ENCODE measurements at regions not wholly inside any gene's neighbourhood (a gene's known extent, or its start where the extent isn't known, plus 50 kb on each side); places are given as distances from the start of the nearest gene placed in this dataset.
"Not testable (repeated sequence)": the region's sequence is repeated elsewhere in the genome, so short reads cannot be mapped to it uniquely, and the experiment has no call there.

DNA sequence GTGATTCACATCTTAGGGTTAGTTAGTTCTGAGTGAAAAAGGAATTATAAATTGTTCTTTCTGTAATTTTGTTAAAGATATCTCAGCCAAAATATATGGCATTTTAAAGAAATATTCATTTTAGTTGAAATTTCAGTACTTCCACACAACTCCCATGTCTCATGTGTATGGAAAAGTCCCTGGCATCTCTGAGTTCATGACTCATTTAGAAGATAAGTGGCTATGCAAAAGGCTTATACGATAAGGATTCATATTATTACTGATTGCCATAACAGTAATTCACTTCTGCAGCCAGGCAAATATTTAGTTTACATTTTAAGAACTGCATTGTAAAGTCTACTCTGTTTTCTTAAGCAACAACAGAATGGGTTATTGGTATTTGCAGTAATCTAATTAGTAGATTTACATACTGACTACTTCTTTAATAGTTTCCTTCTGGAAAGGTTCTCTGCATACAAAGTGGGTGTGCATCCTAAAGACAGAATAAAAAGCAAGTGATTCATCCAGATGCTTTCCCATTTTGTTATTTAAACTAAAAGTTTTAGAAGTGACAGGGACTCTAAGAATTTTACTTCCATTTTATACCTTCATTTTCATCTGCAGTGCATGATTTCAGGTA lies 682.4 kb upstream of the PABPC4L start:
- no peak for DNase-seq (ENCODE audit: low spot score)

DNA sequence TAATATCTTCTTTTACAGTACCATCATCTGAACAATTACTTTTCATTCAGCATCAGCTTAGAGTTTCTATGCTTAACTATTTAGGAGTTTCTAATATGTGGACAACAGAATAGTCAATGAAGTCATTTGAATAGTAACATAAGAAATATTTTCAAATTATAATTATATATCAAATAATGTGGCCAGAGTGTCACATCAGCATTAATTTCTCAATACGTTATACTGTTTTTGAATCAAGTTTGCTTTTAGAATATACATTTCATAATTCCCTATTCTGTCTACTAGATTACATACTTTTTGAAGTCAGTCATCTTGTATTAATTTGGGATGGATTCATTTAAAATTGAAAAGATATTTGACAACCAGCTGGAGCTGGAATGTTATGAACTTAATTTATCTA lies 677.4 kb upstream of the PABPC4L start:
- no peak for DNase-seq (ENCODE audit: low spot score)

DNA sequence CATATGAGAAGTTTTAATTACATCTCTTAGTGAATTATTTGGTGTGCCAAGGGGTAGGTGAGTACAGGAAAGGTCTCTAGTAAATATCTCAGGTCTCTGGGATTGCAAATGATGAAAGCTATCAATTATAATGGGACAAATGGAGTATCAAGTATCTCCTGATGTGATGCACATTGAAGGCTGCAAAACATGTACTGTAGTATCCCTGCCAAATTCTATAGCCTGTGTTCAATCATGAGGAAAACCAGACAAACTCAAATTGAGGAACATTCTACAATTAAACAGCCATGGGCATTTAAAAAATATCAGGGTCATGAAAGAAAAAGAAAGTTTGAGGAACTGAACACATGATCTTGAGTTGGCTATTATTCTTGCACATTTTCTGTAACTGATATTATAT lies 665.4 kb upstream of the PABPC4L start:
- no peak for DNase-seq (ENCODE audit: low spot score)

DNA sequence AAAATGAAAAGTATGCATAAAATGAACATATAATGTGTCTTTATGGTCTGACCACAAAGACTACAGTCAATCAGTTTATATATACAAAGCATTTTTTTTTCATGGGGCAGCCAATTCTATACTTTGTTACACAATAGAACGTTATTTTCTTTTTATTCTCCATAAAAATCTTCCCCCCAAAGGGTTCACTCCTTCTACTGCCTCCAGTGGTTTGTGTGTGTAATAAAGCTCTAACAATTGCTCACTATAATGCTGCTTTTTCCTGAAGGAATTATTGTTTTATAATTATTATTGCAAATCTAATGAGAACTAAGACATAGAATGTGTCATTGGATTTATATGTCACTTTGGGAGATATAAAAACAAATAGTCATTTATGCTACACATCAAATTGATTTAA lies 664.1 kb upstream of the PABPC4L start:
- DNase-seq (ENCODE audit: low spot score), result no peak

DNA sequence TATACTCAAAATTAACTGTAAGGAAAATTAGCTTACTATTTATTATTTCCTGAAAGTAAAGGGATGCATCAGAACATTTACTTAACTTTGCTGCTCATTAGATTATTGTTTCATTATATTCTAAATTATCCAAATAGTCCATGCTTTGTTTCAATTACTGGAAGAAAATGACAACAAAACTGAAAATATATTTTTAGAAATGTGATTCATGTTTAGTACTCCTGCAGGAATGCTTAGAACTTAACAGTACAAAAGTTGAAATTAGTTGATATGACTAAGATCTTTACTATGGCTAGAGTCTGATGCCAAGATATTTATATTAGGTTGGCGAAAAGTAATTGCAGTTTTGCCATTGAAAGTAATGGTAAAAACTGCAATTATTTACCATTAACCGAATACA lies 660.5 kb upstream of the PABPC4L start:
- no peak for DNase-seq (ENCODE audit: low spot score)

DNA sequence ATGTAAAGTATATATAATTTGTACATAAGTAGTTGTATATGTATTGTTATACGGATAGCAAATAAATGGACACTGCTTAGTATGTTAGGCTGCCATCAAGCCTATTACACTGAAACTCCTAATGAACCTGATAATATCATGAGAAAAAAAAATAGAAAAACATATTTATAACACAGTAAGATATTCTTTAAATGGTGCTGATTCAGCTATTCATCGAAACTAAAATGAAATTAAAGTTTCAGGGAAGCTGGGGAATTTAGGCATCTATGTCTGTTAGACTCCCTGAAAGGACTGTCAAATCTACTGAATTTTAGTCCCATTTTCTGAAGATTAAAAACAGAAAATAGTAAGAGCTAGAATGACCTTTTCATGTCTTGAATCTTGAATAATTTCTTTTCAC lies 647.1 kb upstream of the PABPC4L start:
- DNase-seq (ENCODE audit: low spot score), result no peak

DNA sequence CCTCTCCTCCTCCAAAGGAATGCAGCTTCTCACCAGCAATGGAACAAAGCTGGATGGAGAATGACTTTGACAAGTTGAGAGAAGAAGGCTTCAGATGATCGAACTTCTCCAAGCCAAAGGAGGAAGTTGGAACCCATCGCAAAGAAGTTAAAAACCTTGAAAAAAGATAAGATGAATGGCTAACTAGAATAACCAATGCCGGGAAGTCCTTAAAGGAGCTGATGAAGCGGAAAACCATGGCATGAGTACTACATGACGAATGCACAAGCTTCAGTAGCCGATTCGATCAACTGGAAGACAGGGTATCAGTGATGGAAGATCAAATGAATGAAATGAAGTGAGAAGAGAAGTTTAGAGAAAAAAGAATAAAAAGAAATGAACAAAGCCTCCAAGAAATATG lies 629.2 kb upstream of the PABPC4L start:
- not testable (repeated sequence) for DNase-seq (ENCODE audit: low spot score)

DNA sequence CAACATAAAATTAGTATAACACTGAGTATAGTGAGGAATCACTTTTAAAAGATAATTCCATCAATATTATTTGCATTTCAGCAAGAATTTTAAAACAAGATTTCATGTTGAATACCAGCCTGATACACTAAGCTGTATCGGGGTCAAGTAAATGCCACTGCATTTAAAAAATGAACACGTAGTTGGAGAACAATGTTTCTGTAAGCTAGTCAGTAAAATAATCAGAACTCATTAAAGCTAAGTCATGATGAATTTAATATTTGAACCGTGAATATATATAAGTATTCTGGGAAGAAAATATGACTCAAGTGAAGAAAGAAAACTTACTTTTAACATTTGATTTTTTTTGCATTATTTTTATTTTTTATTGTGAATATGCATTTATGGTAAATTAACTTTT lies 611.0 kb upstream of the PABPC4L start:
- no peak for DNase-seq (ENCODE audit: low spot score)

DNA sequence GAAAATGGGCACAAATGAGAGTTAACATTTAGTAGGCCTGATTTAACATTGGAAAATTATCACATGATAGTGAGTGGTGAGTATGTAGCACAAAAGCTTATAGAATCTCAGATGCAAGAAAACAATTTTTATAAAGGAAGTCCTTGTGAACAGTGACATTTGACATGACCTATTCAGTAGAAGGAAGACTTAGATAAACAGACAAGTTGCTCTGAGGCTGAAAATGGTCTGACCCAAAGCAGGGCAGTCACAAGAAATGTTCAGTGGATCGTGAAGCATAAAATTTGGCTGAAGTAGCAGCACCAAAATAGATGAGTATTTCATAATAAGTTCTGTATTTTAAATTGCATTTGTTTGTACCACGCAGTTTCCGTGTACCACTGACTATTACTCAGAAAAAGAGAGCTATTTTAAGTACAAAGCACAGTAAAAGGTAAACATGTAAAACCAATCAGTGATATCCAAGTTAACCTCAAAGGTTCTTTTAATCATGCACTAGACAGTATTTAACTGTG lies 605.7 kb upstream of the PABPC4L start:
- DNase-seq (ENCODE audit: low spot score), result peak; percentile 6

DNA sequence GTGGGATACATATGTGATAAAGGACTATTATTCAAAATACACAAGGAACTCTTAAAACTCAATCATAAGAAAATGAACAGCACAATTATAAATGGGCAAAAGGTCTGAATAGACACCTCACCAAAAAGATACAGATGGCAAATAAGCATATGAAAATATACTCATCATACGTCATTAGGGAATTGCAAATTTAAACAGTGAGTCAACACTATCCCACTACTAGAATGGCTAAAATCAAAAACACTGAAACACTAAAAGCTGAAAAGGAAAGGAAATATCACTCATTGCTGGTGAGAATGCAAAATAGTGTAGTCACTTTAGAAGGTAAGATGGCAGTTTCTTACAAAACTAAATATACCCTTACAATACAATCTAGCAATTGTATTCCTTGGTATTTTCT lies 597.0 kb upstream of the PABPC4L start:
- no peak for DNase-seq (ENCODE audit: low spot score)

DNA sequence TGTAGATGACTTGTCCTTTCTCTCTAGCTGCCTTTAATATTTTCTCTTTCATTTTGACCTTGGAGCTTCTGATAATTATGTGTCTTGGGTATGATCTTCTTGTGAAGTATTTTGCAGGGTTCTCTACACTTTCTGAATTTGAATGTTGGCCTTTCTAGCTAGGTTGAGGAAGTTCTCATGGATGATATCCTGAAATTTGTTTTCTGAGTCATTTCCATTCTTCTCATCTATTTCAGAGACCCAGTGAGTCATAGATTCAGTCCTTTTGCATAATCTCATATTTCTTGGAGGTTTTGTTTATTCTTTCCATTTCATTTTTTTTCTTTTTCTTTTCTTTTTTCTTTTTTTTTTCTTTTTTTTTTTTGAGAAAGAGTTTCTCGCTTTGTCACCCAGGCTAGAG lies 585.7 kb upstream of the PABPC4L start:
- DNase-seq (ENCODE audit: low spot score), result no peak

DNA sequence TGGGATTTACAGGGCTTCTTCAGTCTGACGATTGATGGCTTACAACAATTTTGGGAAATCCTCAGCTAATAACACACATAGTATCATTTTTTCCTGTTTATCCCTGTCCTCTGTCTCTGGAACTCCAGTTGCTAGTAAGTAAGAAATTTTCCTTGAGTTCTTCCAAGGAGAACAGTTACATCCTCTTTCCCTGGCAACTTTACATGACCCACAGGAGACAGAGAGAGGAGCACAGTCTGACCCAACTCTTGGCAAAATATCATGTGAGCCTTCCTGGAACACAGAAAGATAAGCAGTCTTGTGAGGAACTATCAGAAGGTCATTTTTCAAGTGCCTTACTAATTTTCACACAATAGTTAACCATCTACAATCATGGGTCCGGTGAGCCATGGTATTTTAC lies 578.7 kb upstream of the PABPC4L start:
- no peak for DNase-seq (ENCODE audit: low spot score)

DNA sequence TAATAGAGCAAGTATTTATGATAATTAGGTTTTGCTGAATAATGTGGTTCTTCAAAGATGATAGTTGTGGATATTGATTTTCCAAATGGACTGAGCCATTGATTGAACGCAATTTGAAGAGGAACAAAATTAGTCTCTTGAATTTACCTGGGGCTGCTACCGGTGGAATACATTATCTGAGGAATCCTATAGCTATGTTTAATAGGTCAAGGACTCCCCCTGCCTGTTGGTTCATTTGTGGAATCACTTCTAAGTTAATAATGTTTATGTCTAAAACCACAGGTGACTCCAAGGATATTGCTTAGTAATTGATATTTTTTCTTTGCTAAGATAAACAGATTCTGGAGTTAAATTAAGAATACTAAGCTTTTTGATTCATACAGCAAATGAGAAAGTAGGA lies 576.0 kb upstream of the PABPC4L start:
- DNase-seq (ENCODE audit: low spot score), result no peak

DNA sequence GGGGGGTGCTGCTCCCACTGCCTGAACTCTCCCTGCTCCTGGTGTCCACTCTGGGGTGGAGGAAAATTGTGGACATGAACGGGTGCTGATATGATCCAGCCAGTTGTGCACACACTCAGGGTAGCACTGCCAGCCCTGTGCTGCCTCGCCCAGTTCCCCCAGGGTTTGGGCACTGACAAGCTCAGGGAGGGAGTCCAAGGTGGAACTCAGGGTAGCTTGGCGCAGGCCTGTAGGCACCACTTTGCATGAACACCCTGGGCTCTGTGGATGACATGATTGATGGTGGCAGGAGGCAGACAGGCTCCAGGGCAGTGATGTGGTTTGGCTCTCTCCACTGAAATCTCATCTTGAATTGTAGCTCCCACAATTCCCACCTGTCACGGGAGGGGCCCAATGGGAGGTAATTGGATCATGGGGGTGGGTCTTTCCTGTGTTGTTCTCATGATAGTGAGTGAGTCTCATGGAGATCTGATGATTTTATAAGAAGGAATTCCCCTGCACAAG lies 572.0 kb upstream of the PABPC4L start:
- DNase-seq (ENCODE audit: low spot score), result no peak

DNA sequence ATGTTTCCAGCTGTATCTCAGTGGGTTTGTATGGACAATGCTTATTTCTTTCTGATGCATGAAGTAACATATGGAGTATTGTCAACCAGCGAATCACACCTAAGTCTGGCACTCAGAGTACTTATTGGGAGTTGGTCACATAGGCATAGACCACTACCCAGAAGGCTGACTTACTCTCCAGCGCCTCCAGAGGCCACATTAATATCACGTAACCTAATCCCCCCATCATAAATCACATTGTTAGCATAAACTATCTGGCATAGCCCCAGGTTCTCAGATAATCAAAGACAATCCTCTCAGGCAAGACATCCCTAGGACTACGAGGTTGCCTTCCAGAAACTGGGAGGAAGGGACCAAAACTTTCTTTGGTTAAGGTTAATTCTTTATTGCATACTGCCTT lies 560.5 kb upstream of the PABPC4L start:
- peak; percentile 5 for DNase-seq (ENCODE audit: low spot score)

DNA sequence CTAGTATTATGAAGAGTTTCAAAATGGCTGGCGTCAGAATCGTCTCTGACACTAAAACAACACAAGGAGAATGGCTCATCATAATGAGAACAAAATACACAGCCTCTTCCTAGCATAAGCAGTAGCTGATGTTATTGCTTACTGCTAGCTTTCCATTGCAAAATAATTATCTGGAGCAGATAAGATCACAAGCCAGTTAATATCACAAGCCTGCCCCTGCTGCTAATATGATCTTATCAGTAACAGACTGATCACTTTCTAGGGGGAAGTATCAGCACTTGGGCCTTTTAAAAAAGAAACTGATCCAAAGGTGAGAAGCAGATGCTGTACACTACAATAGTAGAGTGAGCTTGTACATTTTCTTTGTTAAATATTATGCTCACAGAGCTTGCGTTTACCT lies 554.8 kb upstream of the PABPC4L start:
- no peak for DNase-seq (ENCODE audit: low spot score)

DNA sequence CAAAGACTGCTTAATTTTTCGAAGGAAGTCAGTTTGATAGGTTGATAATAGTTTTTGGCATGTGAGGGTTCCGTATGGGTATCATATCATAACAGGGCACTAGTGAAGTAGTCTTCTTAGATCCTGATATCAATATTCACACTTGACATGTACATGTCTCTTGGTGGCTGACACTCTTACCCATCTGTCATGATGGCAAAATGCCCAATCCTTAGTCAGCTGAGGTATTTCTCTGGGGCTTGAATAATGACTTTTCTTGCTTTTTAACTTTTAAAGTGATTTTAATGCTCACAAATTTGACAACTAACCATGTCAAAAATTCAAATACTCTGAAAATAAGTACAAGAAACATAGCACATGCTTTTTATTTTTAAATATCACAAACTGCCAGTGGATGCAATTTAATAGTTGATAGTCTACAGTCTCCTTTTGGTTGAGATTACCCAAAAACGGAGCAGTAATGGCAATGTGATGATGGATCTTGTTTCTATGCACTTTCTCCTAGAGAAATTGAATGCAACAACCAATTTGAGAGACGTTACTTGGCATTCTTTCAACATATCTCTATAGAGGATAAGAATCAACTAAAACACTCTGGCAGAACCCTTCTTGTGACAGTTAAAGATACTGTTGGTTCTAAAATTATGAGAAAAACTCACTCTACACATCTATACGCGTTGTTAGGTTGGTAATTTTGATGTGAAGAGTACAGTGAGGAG lies 552.9 kb upstream of the PABPC4L start:
- no peak for DNase-seq (ENCODE audit: low spot score)

DNA sequence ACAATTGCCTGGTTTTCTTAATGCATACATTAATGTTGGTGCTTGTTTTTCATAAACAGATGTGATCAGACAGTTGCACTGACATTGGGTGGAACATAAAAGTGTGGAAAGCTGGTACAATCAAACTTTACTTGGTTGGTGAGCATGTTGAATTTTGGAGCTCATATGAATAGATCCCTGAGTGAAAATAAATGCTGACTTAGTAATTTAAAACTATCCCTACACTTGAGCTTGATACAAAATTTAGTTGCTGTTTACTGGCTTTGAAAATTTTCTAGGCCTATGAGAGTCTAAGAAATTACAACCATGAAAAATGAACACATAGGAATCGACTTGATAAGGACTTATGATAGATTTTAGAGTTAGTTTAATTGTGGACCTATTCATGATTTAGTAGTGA lies 551.8 kb upstream of the PABPC4L start:
- no peak for DNase-seq (ENCODE audit: low spot score)

DNA sequence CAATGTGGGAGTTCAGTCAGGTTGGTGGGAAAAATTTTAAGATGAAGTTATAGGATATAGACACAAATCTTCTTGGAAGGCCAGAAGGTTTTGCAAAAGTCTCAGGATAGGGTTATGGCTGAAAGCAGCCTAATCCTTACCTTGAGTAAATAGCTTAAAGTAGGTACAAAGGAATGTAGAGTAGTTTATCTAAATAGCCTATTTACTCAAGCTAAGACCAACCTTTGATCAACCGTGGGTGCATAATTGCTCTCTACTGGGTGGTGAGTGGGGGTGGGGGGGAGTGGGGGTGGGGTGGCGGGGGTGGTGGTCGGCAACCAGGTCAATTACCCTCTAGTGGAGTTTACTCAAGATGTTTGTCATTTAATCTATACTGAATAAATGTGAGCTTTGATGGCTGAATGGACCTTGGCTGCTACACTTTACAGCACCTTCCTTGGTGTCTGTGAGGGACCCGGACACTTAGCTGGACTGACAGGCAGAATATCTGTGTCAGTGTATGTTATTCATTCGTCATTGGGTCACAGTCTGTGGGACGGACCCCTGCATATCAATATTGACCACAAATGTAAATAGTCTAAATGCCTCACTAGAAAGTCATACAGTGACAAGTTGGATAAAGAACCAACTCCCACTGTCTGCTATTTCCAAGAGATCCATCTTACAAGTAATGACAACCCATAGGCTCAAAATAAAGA lies 545.7 kb upstream of the PABPC4L start:
- DNase-seq (ENCODE audit: low spot score), result no peak

DNA sequence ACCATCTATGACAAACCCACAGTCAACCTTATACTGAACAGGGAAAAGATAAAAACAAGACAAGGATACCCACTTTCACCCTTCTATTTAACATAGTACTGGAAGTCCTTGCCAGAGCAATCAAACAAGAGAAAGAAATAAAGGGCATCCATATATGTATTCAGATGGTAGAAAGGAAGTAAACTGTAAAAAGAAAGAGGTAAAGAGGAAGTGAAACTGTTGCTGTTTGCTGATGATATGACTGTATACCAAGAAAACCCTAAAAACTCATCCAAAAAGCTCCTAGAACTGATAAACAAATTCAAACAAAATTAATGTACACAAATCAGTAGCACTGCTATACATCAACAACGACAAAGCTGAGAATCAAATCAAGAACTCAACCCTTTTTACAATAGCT lies 538.7 kb upstream of the PABPC4L start:
- no peak for DNase-seq (ENCODE audit: low spot score)

DNA sequence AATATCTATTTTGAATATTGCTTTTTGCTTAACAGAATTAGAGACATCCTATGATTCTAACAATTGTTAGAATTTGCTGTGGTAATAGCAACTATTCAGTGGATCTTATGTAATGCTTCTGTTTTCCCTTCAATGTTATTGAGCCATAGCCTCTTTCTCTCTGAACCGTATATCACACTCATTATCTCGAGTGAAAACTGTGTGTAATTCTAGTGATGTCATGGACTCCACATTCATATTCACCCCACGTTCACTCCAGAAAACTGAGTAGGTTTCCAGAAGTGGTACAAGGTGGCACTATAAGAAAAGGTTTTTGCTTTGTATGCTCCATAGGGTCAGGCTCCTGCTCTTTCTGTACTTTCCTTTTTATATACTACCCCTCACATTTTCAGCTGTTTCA lies 534.3 kb upstream of the PABPC4L start:
- DNase-seq (ENCODE audit: low spot score), result no peak

DNA sequence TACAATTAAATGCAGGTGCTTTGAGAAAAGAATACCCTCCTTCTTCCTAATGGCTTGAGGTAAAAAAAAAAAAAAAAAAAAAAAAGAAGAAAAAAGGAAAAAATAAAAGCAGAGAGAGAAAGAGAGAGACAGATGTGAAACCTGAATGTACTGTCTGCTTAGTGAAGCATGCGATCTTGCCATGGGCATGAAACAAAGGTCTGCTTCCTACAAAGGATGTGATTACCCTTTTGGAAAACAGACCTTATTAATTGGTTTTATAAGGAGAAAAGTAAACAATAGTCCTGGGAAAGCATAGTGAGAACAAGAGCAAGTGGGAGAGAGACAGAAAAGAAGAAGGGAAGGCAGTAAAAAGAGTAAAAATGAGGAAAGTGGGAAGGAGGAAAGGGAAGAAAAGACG lies 526.1 kb upstream of the PABPC4L start:
- DNase-seq (ENCODE audit: low spot score), result no peak

DNA sequence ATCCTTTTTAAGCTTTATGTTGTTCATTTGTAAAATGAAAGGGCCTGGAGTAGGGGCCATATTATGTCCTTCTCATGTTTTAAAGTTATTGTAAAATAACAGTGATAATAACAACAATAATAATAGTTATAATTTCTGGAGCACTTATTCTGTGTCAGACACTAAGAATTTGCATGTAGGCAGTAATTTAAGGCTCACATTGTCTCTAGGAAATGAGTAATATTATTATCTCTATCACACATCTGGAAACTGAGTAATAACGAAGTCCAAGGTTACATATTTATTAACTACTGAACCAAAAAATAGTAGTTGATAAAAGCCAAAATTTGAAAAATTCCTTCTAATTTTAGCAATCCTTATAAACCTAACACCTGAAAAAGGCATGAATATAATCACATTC lies 520.7 kb upstream of the PABPC4L start:
- no peak for DNase-seq (ENCODE audit: low spot score)
